ENCODE measurements at regions not wholly inside any gene's neighbourhood (a gene's known extent, or its start where the extent isn't known, plus 50 kb on each side); places are given as distances from the start of the nearest gene placed in this dataset.

- Histone ChIP-seq H3K4me3 (no peak overlapping the region), H2AFZ (no peak overlapping the region), H3F3A (ENCODE audit: insufficient read depth, low read depth) (no peaks in the 10 kb centered on the region), H3K9me3 (ENCODE audit: insufficient read depth, low read depth) (peaks cover 5% of the 10 kb centered on the region; the same call in 1 of the 2 replicates), H3K4me1 (replicated peaks; ENCODE audit: insufficient read depth) (peaks cover 14% of the 10 kb centered on the region), H4K20me1 (ENCODE audit: insufficient read depth) (no peaks in the 10 kb centered on the region), H3K79me2 (ENCODE audit: low read depth) (no peaks in the 10 kb centered on the region), H3K4me2 (no peak overlapping the region), H3K36me3 (ENCODE audit: low read depth) (0 out of 2 replicates have a peak, but pooled peaks cover 4% of the 10 kb centered on the region), H3K27me3 (ENCODE audit: insufficient read depth, low read depth) (no peaks in the 10 kb centered on the region), H3K9me2 (ENCODE audit: insufficient read depth) (no peaks in the 10 kb centered on the region), H3K27ac (no peak overlapping the region)
- TF ChIP-seq EZH2 (IDR thresholded peaks at IDR 0.05; ENCODE audit: low read depth), result no peak
- TF ChIP-seq, protein P1, sequence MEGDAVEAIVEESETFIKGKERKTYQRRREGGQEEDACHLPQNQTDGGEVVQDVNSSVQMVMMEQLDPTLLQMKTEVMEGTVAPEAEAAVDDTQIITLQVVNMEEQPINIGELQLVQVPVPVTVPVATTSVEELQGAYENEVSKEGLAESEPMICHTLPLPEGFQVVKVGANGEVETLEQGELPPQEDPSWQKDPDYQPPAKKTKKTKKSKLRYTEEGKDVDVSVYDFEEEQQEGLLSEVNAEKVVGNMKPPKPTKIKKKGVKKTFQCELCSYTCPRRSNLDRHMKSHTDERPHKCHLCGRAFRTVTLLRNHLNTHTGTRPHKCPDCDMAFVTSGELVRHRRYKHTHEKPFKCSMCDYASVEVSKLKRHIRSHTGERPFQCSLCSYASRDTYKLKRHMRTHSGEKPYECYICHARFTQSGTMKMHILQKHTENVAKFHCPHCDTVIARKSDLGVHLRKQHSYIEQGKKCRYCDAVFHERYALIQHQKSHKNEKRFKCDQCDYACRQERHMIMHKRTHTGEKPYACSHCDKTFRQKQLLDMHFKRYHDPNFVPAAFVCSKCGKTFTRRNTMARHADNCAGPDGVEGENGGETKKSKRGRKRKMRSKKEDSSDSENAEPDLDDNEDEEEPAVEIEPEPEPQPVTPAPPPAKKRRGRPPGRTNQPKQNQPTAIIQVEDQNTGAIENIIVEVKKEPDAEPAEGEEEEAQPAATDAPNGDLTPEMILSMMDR (conservative IDR thresholded peaks at IDR 0.05), result no peak
- intact Hi-C loops (cut with micrococcal nuclease; ENCODE audit: unreplicated experiment), result no loop called here
- POLR2A ChIA-PET (ENCODE audit: unreplicated experiment), result no interaction called here
- BruUV-seq (replicated peaks), result no TSS peak
- no peak for DNase-seq
- CTCF ChIA-PET, result no interaction called here
Measured at GRCh38 chr1:94672934-94673333, 131.4 kb upstream of the F3 start.

- POLR2A ChIA-PET (ENCODE audit: unreplicated experiment), result no interaction called here
- intact Hi-C loops (cut with micrococcal nuclease; ENCODE audit: unreplicated experiment), result no loop called here
- Histone ChIP-seq H4K20me1 (ENCODE audit: insufficient read depth) (no peaks in the 10 kb centered on the region), H3K36me3 (ENCODE audit: low read depth) (0 out of 2 replicates have a peak, but pooled peaks cover 4% of the 10 kb centered on the region), H3K9me2 (ENCODE audit: insufficient read depth) (no peaks in the 10 kb centered on the region), H3K4me1 (replicated peaks; ENCODE audit: insufficient read depth) (peaks cover 14% of the 10 kb centered on the region), H3K9me3 (ENCODE audit: insufficient read depth, low read depth) (peaks cover 5% of the 10 kb centered on the region; the same call in 1 of the 2 replicates), H3K4me3 (no peak overlapping the region), H3K4me2 (no peak overlapping the region), H3F3A (ENCODE audit: insufficient read depth, low read depth) (no peaks in the 10 kb centered on the region), H3K79me2 (ENCODE audit: low read depth) (no peaks in the 10 kb centered on the region), H2AFZ (no peak overlapping the region), H3K27ac (no peak overlapping the region), H3K27me3 (ENCODE audit: insufficient read depth, low read depth) (no peaks in the 10 kb centered on the region)
- TF ChIP-seq, protein P1 (conservative IDR thresholded peaks at IDR 0.05), result no peak
- TF ChIP-seq EZH2 (IDR thresholded peaks at IDR 0.05; ENCODE audit: low read depth), result no peak
- no peak for DNase-seq
- BruUV-seq (replicated peaks), result no TSS peak
- CTCF ChIA-PET, result no interaction called here
Measured at GRCh38 chr1:94672001-94672400, 130.4 kb upstream of the F3 start.

- Histone ChIP-seq H3K27ac (no peak overlapping the region), H3K4me3 (no peak overlapping the region), H3F3A (ENCODE audit: insufficient read depth, low read depth) (no peaks in the 10 kb centered on the region; the same call in 1 of the 2 replicates), H4K20me1 (ENCODE audit: insufficient read depth) (no peaks in the 10 kb centered on the region), H2AFZ (no peak overlapping the region), H3K9me2 (ENCODE audit: insufficient read depth) (no peaks in the 10 kb centered on the region), H3K79me2 (ENCODE audit: low read depth) (no peaks in the 10 kb centered on the region), H3K27me3 (ENCODE audit: insufficient read depth, low read depth) (no peaks in the 10 kb centered on the region), H3K36me3 (ENCODE audit: low read depth) (0 out of 2 replicates have a peak, but pooled peaks cover 12% of the 10 kb centered on the region), H3K4me1 (replicated peaks; ENCODE audit: insufficient read depth) (peaks cover 14% of the 10 kb centered on the region), H3K9me3 (ENCODE audit: insufficient read depth, low read depth) (peaks cover 5% of the 10 kb centered on the region; the same call in 1 of the 2 replicates), H3K4me2 (no peak overlapping the region)
- no peak for DNase-seq
- intact Hi-C loops (cut with micrococcal nuclease; ENCODE audit: unreplicated experiment), result no loop called here
- no TSS peak for BruUV-seq (replicated peaks)
- ChIA-PET CTCF (interaction anchor here (0.6 kb wide), 2 partner anchors 16 to 373 kb away, joined by 3 to 6 read pairs; no protein-coding TSS in a partner anchor), POLR2A (ENCODE audit: unreplicated experiment) (no interaction called here)
- TF ChIP-seq, protein P1 (conservative IDR thresholded peaks at IDR 0.05), result no peak
- no peak for TF ChIP-seq EZH2 (IDR thresholded peaks at IDR 0.05; ENCODE audit: low read depth)
Measured at GRCh38 chr1:94670273-94670672, 128.7 kb upstream of the F3 start.

All from PC-9 (cell line).